ENCODE measurements at regions not wholly inside any gene's neighbourhood (a gene's known extent, or its start where the extent isn't known, plus 50 kb on each side); places are given as distances from the start of the nearest gene placed in this dataset.
"Not testable (repeated sequence)": the region's sequence is repeated elsewhere in the genome, so short reads cannot be mapped to it uniquely, and the experiment has no call there.

GRCh38 chr4:133355633-133356032, 206.5 kb downstream of the PCDH10 start:
- no peak for DNase-seq (ENCODE audit: low read depth)

- no peak for DNase-seq (ENCODE audit: low read depth)
These were observed 198.3 kb downstream of the PCDH10 start for GRCh38 chr4:133347409-133347808.

GRCh38 chr4:133324491-133324890, 175.4 kb downstream of the PCDH10 start:
- DNase-seq (ENCODE audit: low read depth), result no peak

GRCh38 chr4:133323670-133324069, 174.6 kb downstream of the PCDH10 start:
- no peak for DNase-seq (ENCODE audit: low read depth)

GRCh38 chr4:133320576-133321170, 171.6 kb downstream of the PCDH10 start:
- DNase-seq (ENCODE audit: low read depth), result peak; percentile 23

DNA sequence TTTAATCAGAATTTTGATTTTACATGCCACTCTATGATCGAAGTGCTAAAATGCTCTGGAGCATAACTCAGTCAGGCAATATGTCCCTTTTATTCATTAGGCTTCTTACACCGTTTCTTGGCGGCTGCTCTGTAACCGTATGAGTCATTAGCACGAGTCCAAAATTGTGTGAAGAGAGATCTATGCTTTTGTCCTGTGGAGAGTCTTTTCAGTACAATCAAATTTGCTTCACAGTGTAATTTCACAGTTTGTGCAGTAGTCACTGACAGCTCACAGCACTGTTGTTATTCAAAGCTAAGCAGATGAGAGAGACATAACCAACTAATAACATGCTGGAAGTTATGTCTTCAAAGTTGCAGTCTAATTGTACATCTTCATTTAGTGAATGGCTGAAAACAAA, 167.8 kb downstream of the PCDH10 start:
- DNase-seq (ENCODE audit: low read depth), result peak; percentile 37

DNA sequence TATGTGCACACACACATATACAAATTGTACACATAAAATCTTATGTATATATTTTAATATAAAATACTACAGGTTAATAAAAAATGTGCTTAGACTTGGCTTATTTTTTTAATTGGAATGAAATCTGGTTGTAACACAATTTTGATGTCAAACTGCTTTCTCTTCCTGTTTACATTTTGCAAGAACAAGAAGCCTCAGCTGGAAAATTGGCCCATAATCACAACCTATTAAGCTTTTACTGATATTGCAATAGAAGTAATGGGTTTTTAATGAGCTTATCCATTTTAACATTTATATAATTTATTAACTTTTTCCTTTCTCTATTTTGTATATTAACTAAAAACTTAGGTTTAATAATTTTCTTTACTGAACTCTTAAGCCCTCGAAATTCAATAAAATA, 165.9 kb downstream of the PCDH10 start:
- no peak for DNase-seq (ENCODE audit: low read depth)

- no peak for DNase-seq (ENCODE audit: low read depth)
These were observed 138.3 kb downstream of the PCDH10 start for GRCh38 chr4:133287396-133287795.

- DNase-seq (ENCODE audit: low read depth), result no peak
These were observed 129.5 kb downstream of the PCDH10 start for GRCh38 chr4:133278591-133278990.

GRCh38 chr4:133277940-133278339, 128.8 kb downstream of the PCDH10 start:
- not testable (repeated sequence) for DNase-seq (ENCODE audit: low read depth)

GRCh38 chr4:133275246-133275645, 126.2 kb downstream of the PCDH10 start:
- DNase-seq (ENCODE audit: low read depth), result no peak

DNA sequence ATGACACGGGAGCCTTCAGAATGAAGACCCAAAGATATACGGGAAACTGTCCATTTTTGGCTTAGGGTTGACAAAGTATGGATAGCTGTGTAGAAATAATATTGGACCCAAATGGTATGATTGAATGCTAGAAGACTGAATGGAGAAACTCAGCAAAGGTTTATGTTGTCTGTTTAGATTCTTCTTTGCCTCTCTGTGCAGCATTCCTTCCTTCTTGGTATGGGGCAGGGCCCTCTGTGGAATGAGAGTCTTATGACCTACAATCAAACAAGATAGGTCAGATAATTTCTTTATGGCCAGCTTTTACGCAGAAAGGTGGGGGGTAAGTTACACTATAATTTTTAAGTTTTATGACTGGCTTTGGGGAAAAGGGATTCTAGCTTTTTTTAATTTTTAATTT, 124.3 kb downstream of the PCDH10 start:
- no peak for DNase-seq (ENCODE audit: low read depth)

DNA sequence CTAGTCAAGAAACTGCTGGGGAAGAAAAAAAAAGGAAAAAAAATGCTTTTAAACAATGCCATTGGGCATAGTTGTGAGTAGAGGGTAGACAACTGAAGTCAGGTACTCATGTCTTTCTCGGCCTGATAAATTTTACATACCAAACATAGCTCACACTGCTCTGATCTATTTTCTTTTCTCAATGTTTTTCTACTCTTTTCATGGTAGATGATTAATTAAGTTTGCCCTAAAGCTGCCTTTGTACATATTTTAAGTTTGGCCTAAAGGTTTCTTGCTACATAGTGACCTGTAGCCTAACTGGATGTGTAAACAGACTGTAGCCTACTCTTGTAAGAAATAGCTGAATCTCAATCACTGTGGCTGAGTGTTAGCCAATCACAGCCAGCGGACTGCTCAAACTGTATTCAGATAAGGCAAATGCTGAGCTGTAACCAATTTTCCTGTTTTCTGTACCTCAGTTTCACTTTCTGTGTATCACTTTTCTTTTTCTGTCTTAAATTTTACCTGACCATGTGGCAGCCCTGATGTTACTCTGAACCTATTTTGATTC, 121.0 kb downstream of the PCDH10 start:
- peak; percentile 15 for DNase-seq (ENCODE audit: low read depth)

GRCh38 chr4:133268205-133268604, 119.1 kb downstream of the PCDH10 start:
- no peak for DNase-seq (ENCODE audit: low read depth)

GRCh38 chr4:133267506-133267905, 118.4 kb downstream of the PCDH10 start:
- not testable (repeated sequence) for DNase-seq (ENCODE audit: low read depth)

GRCh38 chr4:133266966-133267365, 117.9 kb downstream of the PCDH10 start:
- not testable (repeated sequence) for DNase-seq (ENCODE audit: low read depth)

DNA sequence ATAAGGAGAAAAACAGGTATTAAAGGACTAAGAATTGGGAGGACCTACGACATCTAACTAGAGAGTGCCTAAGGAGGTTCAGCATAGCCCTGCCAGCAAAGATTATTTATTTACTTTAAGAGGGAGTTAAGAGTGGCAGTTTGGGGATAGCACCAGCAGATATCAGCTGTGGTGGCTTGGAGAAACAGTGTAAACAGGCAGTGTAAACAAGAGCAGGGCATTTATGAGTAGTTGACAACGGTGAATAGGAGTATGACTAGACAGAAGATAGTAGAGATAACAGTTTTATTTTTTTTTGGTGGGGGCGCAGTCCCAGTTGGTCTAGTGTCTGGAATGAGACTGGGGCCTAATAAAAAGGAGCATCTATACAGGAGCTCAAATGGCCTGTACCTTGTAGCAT, 115.2 kb downstream of the PCDH10 start:
- DNase-seq (ENCODE audit: low read depth), result not testable (repeated sequence)

- no peak for DNase-seq (ENCODE audit: low read depth)
These were observed 114.0 kb downstream of the PCDH10 start for GRCh38 chr4:133263104-133263503.

- DNase-seq (ENCODE audit: low read depth), result no peak
These were observed 98.8 kb downstream of the PCDH10 start for GRCh38 chr4:133247861-133248260.

- DNase-seq (ENCODE audit: low read depth), result no peak
These were observed 96.1 kb downstream of the PCDH10 start for GRCh38 chr4:133245226-133245625.
